ENCODE measurements at regions not wholly inside any gene's neighbourhood (a gene's known extent, or its start where the extent isn't known, plus 50 kb on each side); places are given as distances from the start of the nearest gene placed in this dataset.

DNA sequence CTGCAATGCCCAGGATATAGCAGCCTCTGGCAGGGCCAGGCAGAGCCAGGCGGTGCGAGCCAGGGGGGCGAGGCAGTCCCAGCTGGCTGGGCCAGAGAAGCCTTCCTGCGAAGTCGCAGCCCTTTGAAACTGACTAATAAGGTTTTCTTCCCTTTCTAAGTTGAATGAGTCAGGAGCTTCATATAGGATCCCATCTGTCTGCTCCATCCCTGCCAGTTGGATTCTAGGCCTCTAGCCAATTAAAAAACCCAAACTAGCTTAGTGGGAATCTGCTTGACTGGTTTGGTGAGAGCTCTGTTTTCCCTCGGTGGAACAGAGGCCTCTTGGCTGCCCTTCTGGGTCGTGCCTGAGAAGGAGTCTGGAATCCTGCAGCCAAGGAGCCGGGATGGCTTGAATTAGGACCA lies 70.1 kb upstream of the RAPGEF1 start:
- DNase-seq = no peak

DNA sequence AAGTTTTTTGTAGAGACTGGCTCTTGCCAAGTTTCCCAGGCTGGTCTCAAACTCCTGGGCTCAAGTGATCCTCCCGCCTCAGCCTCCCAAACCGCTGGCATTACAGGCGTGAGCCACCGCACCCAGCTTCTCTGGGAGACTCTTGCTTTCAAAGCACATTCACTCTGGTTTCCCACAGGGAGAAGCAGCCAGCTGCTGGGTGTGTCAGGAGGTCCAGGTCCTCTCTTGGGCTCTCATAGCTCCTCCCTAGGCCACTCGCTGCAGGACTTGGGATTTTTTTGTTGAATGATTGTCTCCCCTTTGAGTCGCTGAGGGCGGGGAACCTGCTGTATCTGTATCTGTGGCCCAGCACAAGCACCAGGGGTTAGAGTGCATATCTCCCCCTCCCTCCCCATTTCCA lies 68.4 kb upstream of the RAPGEF1 start:
- no peak for DNase-seq

DNA sequence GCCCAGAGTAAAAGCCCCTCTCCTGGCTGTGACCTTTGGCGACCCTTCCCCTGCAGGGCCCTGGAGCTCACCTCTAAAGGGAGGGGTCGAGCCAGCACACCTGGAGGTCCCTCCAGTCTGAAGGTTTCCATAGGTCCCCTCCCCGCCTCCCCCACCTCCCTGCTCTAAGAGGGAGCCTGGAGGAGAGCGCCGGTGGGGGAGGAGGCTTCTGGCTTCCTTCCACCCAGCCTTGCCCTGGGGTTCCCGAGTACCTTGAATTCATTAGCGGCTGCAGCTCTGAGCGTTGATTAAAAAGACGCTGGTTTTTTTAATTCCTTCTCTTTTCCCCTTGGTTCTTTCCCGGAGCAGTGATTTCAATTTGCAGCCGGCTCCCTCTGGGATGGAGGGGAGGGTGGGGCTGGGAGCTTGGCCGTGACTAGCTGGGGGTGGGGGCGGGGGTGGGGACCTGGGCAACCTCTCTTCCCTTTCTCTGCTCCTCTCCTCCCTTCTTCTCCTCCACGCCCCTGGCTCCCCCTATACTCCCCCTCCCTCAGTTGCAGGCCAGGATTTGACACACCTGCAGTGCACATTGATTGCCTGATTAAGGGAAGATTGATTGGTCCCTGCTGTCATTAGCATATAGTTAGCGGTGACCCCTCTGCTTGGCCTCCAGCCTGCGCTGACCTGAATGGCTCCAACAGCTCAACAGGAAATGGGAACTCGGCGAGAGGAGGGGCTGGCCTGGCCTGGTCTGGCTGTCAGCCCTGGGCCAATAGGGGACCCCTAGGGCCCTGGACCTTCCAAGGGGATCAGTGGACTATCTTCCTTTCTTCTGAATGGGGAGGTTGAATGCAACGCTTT lies 67.5 kb upstream of the RAPGEF1 start:
- no peak for DNase-seq

DNA sequence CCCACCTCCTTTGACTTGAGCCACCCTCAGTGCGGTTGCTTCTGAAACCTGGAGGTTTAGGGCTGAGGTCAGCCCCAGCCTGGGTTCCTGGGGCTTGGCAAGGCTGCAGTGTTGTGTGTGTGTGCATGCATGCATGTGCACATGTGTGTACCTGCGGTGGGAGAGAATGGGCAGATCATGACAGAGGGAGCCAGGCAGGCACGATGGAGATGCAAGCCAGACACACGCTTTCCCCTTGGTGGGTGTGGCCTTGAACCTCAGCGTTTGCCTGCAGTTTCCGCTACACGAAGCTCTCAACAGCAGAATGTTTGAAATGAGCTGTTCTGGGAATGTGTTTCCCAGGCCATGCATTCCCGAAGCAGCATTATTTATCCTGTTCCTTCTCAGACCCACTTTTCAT lies 65.9 kb upstream of the RAPGEF1 start:
- no peak for DNase-seq

DNA sequence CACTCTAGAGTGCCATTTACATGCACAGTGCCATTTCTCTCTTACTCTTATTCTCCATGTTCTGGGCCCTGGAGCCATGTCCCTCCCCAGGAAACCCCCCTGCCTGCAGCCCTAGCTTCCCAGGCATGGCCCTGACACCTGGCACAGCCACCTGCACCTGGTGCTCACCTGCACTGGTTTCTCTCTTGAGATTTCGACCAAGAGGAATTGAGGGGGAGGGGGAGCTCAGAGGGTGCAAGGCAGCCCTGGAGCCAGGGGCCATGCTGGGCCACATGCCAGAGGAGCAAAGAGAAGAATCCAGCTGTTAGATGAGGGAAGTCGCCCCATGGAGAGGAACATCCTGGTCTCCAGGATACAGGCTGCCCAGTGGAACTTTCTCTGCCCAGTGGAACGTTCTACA lies 65.0 kb upstream of the RAPGEF1 start:
- DNase-seq = no peak

DNA sequence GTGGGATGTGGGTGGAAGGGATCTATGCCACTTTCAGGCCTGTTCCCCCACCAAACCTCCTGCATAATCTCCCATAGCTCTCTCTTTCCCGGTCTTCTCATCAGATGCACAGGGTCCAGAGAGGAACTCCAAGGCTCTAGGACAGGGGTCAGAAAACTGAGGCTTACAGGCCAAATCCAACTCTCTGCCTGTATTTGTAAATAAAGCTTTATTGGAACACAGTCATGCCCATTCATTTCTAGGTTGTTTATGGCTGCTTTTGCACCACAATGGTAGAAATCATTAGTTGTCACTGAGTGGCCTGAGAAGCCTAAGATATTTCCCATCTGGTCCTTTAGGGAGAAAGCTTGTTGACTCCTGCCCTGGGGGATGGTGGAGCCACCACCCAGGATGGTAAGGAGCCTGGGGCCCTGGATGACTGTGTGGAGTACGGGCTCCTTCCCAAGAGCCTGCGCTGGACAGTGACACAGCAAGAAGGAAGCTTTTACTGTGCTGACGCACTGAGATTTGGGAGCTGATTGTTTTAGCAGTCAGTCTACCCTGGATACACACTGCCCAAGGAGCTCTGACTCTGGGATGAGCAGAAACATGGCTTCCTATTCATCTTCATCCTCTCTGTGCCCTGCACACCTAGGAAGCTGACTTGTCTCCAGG lies 64.0 kb upstream of the RAPGEF1 start:
- no peak for DNase-seq

DNA sequence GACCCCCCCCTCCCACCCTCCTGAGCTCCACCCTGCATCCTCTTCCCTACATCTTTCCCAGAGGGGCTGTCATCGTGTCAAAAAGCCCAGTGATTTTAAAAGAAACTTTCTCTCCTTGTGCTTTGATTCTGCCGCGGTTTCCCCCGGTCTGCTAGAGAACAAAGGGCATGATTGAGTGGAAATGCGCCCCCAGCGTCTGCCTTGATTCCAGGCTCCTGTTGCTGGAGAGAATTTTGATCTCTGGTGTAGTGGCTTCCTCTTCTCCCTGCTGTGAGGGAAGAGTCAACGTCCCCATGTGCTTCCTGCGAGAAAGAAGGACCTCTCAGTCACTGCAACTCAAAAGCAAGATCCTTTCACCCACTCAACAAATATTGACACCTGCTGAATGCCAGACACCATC lies 61.9 kb upstream of the RAPGEF1 start:
- no peak for DNase-seq

DNA sequence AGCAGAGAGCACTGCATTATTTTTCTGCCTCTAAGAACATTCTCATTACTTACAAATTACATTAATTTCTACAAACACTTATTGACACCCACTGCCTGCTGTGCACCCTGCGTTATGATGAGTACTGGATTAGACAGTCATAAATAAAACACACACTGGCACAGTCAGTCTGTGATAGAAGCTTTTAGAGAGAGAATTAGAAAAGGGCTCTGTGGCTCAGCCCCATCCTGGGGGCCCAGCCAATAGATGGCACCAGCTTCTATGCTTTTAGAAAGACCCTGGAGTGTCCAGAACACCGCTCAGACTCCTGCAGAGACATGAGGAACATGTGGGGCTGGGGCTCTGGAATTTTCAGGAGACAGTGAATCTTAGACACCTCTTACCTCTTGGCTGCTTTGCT lies 61.0 kb upstream of the RAPGEF1 start:
- DNase-seq = no peak

DNA sequence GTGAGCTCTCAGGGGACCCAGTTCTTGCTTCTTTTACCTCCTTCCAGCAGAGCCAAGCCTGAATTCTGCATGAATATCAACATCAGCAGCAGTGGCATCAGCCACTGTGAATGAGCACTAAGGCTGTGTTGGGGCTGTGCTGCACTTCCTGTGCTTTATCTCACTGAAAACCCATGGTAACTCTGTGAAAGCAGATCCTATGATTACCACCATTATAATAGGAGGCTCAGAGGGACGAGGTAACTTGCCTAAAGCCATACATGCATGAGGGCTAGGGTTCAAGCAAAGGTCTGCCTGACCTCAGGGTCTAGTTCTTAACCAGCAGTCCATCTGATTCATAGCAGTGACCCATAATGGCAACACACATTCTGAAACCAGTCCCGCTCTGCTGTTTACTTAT lies 60.5 kb upstream of the RAPGEF1 start:
- no peak for DNase-seq

DNA sequence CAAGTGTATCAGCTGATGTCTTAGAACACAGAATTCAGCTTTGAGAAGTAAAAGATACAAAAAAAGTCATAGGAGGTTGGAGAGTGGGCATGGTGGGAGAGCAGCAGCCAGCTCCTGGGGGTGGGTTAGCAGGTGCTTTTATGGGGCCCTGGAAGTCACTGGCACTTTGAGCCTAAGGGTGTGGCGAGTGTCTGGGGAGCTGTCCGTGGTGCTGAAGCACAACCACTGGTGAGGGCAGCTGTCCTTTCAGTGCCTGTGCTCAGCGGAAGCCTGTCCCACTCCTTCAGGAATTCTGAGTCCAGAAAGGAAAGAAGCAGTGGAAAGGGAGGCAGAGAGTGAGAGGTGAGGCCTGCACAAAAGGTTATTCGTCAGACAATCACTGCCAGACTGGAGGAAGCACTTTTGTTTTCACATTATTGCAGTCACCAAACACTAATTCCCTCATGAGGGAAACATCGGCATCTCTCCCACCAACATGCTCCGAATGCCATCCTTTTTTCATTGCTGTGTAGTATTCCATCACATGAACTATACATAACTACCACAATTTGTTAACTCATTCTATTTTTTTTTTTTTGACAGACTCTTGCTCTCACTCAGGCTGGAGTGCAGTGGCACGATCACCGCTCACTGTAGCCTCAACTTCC lies 59.4 kb upstream of the RAPGEF1 start:
- DNase-seq = peak in 1 of 2 donors; percentile 7

DNA sequence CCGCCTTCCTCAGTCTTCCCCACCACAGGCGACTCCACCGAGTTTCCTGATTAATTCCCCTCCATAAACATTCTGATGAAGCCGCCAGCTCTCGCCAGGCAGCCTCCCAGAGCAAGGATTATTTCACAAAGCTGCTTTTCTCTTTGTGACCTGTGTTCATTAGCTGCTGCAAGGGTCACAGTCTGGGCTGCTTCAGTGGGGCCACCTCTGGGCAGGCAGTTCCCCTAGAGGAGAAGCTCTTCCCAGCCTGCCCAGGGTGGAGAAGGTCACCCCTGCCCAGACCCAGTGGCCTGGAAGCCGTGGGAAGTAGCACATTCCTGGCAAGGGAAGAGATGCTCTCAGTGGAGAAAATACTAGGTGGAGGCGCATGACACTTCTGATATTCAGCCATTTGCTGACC lies 58.4 kb upstream of the RAPGEF1 start:
- no peak for DNase-seq

DNA sequence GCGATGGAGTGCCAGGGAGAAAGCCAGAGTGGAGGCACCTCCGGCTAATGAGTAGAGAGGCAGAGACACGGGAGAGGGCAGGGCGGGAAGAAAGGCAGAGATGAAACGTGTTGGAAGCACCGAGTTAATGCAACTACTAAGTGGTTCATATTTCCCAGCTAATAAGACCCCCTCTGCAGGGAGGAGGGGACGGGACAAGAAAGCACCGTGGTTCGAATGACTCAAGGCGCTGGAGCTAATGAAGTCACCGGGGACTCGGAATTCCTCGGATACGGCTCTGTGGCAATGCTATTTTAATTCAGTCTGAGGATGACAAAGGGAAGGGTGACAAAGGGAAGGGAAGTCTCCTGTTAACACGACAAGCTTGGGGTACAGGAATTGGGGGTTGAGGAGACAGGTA lies 54.5 kb upstream of the RAPGEF1 start:
- DNase-seq = no peak

DNA sequence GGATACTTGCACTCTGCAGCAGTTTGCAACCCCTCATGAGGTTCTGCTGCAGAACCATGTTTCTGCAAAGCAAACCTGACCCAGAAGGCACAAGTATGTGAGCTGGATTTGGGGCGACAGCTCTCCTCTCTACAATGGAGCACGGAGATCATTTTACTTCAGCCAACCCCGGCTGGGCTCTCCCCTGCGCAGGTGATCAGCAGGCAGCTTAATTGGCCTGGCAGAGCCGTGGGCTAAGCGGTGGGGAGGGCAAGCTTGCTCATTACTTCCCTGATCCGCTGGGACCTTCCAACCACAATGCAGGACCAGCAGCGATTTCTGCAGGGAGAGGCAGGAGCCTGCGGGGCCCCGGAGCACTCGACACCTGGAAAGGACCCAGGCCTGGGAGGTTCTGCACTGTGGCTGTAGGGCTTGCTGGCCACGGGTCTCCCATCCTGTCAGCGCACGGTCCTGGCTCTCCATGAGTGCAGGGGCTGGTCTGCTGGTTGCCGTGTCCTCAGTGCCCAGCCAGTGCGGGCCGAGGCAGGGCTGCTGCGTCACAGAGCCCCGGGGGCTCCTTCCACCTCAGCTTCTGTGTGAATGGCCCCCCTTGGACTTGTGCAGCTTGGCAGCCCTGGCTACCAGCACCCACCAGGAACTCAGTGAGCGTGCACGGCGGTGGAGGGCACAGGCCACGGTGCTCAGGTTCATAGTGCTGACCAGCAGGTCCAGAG lies 51.8 kb upstream of the RAPGEF1 start:
- DNase-seq = no peak
